ENCODE measurements at regions not wholly inside any gene's neighbourhood (a gene's known extent, or its start where the extent isn't known, plus 50 kb on each side); places are given as distances from the start of the nearest gene placed in this dataset.

DNA sequence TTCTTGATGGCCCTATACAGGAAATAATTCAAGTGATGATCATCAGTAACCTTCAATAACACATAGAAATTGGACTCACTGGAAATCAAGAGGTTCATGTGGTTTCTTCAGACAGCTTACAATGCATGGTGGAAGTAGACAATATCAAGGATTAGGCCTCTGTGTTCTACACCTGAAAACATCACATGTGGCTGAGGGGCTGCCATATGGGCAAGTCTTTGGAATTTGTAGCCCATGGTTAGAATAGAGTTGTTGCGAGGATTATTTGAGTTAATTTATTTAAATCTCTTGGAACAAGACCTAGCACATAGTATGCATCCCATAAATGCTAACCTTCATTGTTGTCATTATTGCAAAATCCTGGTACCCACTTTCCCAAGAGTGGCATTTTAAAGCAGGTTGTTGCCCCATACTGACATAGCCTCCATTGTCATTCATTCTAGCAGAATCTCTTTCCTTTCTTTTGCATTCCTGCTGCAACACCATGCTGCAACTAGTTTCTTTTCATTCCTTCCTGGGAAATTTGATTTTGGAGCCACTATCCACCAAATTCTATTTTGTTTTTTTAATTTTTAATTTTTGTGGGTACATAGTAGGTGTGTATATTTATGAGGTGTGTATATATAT lies 352.7 kb upstream of the NAV3 start:
- no peak for TF ChIP-seq POLR2A (IDR thresholded peaks at IDR 0.05)
- TF ChIP-seq, protein P1, sequence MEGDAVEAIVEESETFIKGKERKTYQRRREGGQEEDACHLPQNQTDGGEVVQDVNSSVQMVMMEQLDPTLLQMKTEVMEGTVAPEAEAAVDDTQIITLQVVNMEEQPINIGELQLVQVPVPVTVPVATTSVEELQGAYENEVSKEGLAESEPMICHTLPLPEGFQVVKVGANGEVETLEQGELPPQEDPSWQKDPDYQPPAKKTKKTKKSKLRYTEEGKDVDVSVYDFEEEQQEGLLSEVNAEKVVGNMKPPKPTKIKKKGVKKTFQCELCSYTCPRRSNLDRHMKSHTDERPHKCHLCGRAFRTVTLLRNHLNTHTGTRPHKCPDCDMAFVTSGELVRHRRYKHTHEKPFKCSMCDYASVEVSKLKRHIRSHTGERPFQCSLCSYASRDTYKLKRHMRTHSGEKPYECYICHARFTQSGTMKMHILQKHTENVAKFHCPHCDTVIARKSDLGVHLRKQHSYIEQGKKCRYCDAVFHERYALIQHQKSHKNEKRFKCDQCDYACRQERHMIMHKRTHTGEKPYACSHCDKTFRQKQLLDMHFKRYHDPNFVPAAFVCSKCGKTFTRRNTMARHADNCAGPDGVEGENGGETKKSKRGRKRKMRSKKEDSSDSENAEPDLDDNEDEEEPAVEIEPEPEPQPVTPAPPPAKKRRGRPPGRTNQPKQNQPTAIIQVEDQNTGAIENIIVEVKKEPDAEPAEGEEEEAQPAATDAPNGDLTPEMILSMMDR (IDR thresholded peaks at IDR 0.05) = no peak

Data from adrenal gland (tissue), 5 donors.